Panc1 (cell line): ENCODE measurements at regions not wholly inside any gene's neighbourhood (a gene's known extent, or its start where the extent isn't known, plus 50 kb on each side); places are given as distances from the start of the nearest gene placed in this dataset.

Experiments used
- ATAC-seq: fragments of 200-7000 bp; cut with Tn5 transposase; 2 replicates; pipeline ENCODE4 v1.9.1; 2020; ENCODE audit warnings: mild to moderate bottlenecking, moderate library complexity
- BruUV-seq: library from RNA; stranded (reverse); fragments of 400-500 nt; replicated peaks from 2 replicates; lab custom pipeline; 2021; lab: Mats Ljungman, UMichigan
- CTCF ChIA-PET: fragments of 300-600 bp; sonication (Branson Sonifier 250); formaldehyde crosslinking; loops from one replicate; lab custom pipeline; 2022; ENCODE audit warnings: antibody characterized with exemption; lab: Charles Lee
- POLR2A ChIA-PET: fragments of 300-600 bp; sonication (Branson Sonifier 250); formaldehyde crosslinking; loops from one replicate; lab custom pipeline; 2022; ENCODE audit warnings: antibody characterized with exemption; lab: Charles Lee
- DNase-seq: peaks from one replicate; pipeline ENCODE4 v3.0.0-alpha.2; 2010; ENCODE audit warnings: low read depth, low spot score
- H3K27ac ChIP-seq: 2 replicates; pipeline ENCODE4 v1.5.1; 2011; ENCODE audit warnings: mild to moderate bottlenecking, low read length, inconsistent platforms
- H3K27me3 ChIP-seq: fragments of 200-500 bp; sonication (Bioruptor generic); 2 replicates; pipeline ENCODE4 v1.6.0; 2014; ENCODE audit warnings: low read length, inconsistent platforms; ENCODE audit not compliant: control insufficient read depth, insufficient read depth
- H3K36me3 ChIP-seq: fragments of 200-500 bp; sonication (Bioruptor generic); 2 replicates; pipeline ENCODE4 v1.5.1; 2014; ENCODE audit warnings: inconsistent platforms, mild to moderate bottlenecking, low read length, moderate library complexity; ENCODE audit not compliant: control insufficient read depth, insufficient read depth
- H3K4me1 ChIP-seq: 2 replicates; pipeline ENCODE4 v1.5.1; 2011; ENCODE audit warnings: inconsistent platforms, mild to moderate bottlenecking, low read length, moderate library complexity; ENCODE audit not compliant: control insufficient read depth, insufficient read depth
- H3K4me3 ChIP-seq, 2 experiments: 2 replicates each; pipeline ENCODE4 v1.5.1; 2011 to 2012; ENCODE audit warnings: low read depth in 2 of 2, low read length in 2 of 2, mild to moderate bottlenecking in 2 of 2, inconsistent platforms in 1 of 2, moderate library complexity in 1 of 2
- H3K9me3 ChIP-seq: fragments of 200-500 bp; sonication (Bioruptor generic); 2 replicates; pipeline ENCODE4 v1.5.1; 2014; ENCODE audit warnings: low read depth, mild to moderate bottlenecking, inconsistent platforms, low read length, moderate library complexity; ENCODE audit not compliant: control insufficient read depth, insufficient read depth
- POLR2AphosphoS5 ChIP-seq: IDR thresholded peaks from 2 replicates; pipeline ENCODE4 v1.6.1; 2012; ENCODE audit warnings: mild to moderate bottlenecking, low read depth, low read length, moderate library complexity
- SIN3A ChIP-seq: IDR thresholded peaks from 2 replicates; pipeline ENCODE4 v1.6.1; 2012; ENCODE audit warnings: low read depth, mild to moderate bottlenecking, low read length, moderate library complexity, borderline replicate concordance; ENCODE audit not compliant: insufficient read depth
- TCF7L2 ChIP-seq: IDR thresholded peaks from 2 replicates; pipeline ENCODE4 v1.6.1; 2011; ENCODE audit warnings: mild to moderate bottlenecking, low read depth, low read length, inconsistent platforms
- in situ Hi-C: cut with HindIII; loops from 2 replicates; pipeline ENCODE4 v1.10.0; 2016; ENCODE audit warnings: low sequenced_read_pairs, low pct_unique_long_range_greater_than_20kb
- intact Hi-C: fragments of 100-400 bp; cut with micrococcal nuclease; formaldehyde crosslinking; loops from one replicate; pipeline ENCODE4 v1.10.0; 2022; ENCODE audit not compliant: unreplicated experiment
- TF ChIP-seq, protein P1 (sequence below), 2 experiments: IDR thresholded peaks; 2 replicates each; pipeline ENCODE4 v1.6.1; 2011 to 2012; ENCODE audit warnings: low read depth in 2 of 2, control low read depth in 1 of 2, low read length in 1 of 2, mild to moderate bottlenecking in 1 of 2, moderate library complexity in 1 of 2; ENCODE audit not compliant: insufficient read depth in 1 of 2
- TF ChIP-seq, protein P2 (sequence below): fragments of 450-650 bp; IDR thresholded peaks from 2 replicates; pipeline ENCODE4 v1.5.1; 2017; ENCODE audit warnings: mild to moderate bottlenecking

GRCh38 chr1:182172699-182173098 lies 111.2 kb upstream of the ZNF648 start:
- Histone ChIP-seq H3K36me3 (no peaks in the 10 kb centered on the region), H3K4me3 (no peak overlapping the region), H3K9me3 (no peaks in the 10 kb centered on the region), H3K27me3 (no peaks in the 10 kb centered on the region), H3K27ac (no peak overlapping the region), H3K4me1 (no peaks in the 10 kb centered on the region)
- ChIA-PET POLR2A (no interaction called here), CTCF (no interaction called here)
- no peak for TF ChIP-seq SIN3A
- TF ChIP-seq TCF7L2 = no peak
- TF ChIP-seq, protein P1, sequence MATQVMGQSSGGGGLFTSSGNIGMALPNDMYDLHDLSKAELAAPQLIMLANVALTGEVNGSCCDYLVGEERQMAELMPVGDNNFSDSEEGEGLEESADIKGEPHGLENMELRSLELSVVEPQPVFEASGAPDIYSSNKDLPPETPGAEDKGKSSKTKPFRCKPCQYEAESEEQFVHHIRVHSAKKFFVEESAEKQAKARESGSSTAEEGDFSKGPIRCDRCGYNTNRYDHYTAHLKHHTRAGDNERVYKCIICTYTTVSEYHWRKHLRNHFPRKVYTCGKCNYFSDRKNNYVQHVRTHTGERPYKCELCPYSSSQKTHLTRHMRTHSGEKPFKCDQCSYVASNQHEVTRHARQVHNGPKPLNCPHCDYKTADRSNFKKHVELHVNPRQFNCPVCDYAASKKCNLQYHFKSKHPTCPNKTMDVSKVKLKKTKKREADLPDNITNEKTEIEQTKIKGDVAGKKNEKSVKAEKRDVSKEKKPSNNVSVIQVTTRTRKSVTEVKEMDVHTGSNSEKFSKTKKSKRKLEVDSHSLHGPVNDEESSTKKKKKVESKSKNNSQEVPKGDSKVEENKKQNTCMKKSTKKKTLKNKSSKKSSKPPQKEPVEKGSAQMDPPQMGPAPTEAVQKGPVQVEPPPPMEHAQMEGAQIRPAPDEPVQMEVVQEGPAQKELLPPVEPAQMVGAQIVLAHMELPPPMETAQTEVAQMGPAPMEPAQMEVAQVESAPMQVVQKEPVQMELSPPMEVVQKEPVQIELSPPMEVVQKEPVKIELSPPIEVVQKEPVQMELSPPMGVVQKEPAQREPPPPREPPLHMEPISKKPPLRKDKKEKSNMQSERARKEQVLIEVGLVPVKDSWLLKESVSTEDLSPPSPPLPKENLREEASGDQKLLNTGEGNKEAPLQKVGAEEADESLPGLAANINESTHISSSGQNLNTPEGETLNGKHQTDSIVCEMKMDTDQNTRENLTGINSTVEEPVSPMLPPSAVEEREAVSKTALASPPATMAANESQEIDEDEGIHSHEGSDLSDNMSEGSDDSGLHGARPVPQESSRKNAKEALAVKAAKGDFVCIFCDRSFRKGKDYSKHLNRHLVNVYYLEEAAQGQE (IDR thresholded peaks at IDR 0.05; ENCODE audit: insufficient read depth in 1 of 2, low read depth in 2 of 2, low read length in 1 of 2) = no peak
- TF ChIP-seq, protein P2, sequence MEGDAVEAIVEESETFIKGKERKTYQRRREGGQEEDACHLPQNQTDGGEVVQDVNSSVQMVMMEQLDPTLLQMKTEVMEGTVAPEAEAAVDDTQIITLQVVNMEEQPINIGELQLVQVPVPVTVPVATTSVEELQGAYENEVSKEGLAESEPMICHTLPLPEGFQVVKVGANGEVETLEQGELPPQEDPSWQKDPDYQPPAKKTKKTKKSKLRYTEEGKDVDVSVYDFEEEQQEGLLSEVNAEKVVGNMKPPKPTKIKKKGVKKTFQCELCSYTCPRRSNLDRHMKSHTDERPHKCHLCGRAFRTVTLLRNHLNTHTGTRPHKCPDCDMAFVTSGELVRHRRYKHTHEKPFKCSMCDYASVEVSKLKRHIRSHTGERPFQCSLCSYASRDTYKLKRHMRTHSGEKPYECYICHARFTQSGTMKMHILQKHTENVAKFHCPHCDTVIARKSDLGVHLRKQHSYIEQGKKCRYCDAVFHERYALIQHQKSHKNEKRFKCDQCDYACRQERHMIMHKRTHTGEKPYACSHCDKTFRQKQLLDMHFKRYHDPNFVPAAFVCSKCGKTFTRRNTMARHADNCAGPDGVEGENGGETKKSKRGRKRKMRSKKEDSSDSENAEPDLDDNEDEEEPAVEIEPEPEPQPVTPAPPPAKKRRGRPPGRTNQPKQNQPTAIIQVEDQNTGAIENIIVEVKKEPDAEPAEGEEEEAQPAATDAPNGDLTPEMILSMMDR = no peak
- TF ChIP-seq POLR2AphosphoS5 = no peak
- DNase-seq (no peak), ATAC-seq (no peak)
- in situ Hi-C loops = no loop called here
- no TSS peak for BruUV-seq
- intact Hi-C loops = no loop called here

DNA sequence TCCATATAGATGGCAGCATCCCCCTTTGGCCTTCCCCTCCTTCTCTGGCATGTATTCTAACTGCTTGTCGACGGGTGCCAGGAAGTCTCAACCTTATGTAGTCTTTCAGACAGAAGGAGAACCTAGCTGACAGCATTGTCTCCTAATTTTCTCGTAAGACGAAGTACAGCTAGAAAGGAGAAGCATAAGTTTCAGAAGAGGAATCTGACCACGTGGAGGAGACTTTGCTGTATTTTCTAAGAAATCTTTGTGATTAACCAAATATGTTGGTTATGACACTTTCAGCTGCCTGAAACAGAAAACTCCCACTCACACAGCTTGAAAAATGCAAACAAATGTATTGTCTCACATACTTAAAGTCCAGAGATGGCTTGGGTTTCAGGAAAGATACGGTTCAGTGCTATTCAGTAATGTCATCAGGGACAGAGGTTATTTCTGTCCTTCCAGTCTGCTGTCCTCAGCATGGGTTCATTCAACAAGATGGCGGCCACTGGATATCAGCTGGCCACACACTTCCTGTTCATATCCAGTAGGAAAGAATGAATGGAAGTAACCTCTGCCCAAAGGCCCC lies 109.5 kb upstream of the ZNF648 start:
- in situ Hi-C loops (no loop called here), intact Hi-C loops (no loop called here)
- ChIA-PET POLR2A (no interaction called here), CTCF (no interaction called here)
- no peaks in the 10 kb centered on the region for H3K27me3 ChIP-seq
- H3K9me3 ChIP-seq = no peaks in the 10 kb centered on the region
- ATAC-seq = no peak
- no peak overlapping the region for H3K4me3 ChIP-seq
- H3K36me3 ChIP-seq = no peaks in the 10 kb centered on the region
- TF ChIP-seq POLR2AphosphoS5 (no peak), SIN3A (no peak), TCF7L2 (no peak)
- TF ChIP-seq, protein P1 (IDR thresholded peaks at IDR 0.05; ENCODE audit: insufficient read depth in 1 of 2, low read depth in 2 of 2, low read length in 1 of 2) = no peak
- TF ChIP-seq, protein P2 = no peak
- DNase-seq = no peak
- no TSS peak for BruUV-seq
- H3K4me1 ChIP-seq = no peaks in the 10 kb centered on the region
- H3K27ac ChIP-seq = no peak overlapping the region
